Vagina (tissue), 2 donors: ENCODE measurements at regions not wholly inside any gene's neighbourhood (a gene's known extent, or its start where the extent isn't known, plus 50 kb on each side); places are given as distances from the start of the nearest gene placed in this dataset.
"Not testable (repeated sequence)": the region's sequence is repeated elsewhere in the genome, so short reads cannot be mapped to it uniquely, and the experiment has no call there.

Experiments used
- CTCF ChIP-seq, 3 experiments: fragments of 450-650 bp in 2 of 3; fragments of 200-600 bp in 1 of 3; sonication (generic) in 1 of 3; IDR thresholded peaks; one replicate each; pipeline ENCODE4 v1.5.1; 2017 to 2019; ENCODE audit warnings: antibody characterized with exemption in 3 of 3, mild to moderate bottlenecking in 2 of 3, moderate library complexity in 2 of 3
- POLR2A ChIP-seq, 2 donors: fragments of 450-650 bp; IDR thresholded peaks; one replicate each; pipeline ENCODE4 v1.6.1; 2017; ENCODE audit warnings: antibody characterized with exemption in 2 of 2, mild to moderate bottlenecking in 2 of 2, moderate library complexity in 2 of 2
- POLR2AphosphoS5 ChIP-seq, 2 donors: sonication (generic); formaldehyde crosslinking; IDR thresholded peaks; one replicate each; pipeline ENCODE4 v1.9.0; 2017; ENCODE audit warnings: antibody characterized with exemption in 2 of 2, mild to moderate bottlenecking in 2 of 2, low read depth in 1 of 2; ENCODE audit not compliant: insufficient read depth in 1 of 2

DNA sequence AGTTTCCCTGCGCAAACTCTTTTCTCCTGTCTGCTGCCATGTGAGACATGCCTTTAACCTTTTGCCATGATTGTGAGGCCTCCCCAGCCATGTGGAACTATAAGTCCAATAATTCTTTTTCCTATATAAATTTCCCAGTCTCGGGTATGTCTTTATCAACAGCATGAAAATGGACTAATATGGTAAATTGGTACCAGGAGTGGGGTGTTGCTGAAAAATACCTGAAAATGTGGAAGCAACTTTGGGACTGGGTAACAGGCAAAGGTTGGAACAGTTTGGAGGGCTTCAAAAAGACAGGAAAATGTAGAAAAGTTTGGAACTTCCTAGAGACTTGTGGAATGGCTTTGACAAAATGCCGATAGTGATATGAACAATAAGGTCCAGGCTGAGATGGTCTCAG, 578.9 kb upstream of the CYLC2 start:
- not testable (repeated sequence) for TF ChIP-seq CTCF (IDR thresholded peaks at IDR 0.05); POLR2A (IDR thresholded peaks at IDR 0.05); POLR2AphosphoS5 (IDR thresholded peaks at IDR 0.05; ENCODE audit: insufficient read depth in 1 of 2, low read depth in 1 of 2)
